HG03280 (cell line): ENCODE measurements at regions not wholly inside any gene's neighbourhood (a gene's known extent, or its start where the extent isn't known, plus 50 kb on each side); places are given as distances from the start of the nearest gene placed in this dataset.
"Not testable (repeated sequence)": the region's sequence is repeated elsewhere in the genome, so short reads cannot be mapped to it uniquely, and the experiment has no call there.

ENCODE experiments used
- ATAC-seq: cut with Tn5 transposase; IDR thresholded peaks from one replicate; pipeline ENCODE4 v1.9.1; 2021; ENCODE audit warnings: mild to moderate bottlenecking, moderate library complexity; ENCODE audit not compliant: unreplicated experiment

DNA sequence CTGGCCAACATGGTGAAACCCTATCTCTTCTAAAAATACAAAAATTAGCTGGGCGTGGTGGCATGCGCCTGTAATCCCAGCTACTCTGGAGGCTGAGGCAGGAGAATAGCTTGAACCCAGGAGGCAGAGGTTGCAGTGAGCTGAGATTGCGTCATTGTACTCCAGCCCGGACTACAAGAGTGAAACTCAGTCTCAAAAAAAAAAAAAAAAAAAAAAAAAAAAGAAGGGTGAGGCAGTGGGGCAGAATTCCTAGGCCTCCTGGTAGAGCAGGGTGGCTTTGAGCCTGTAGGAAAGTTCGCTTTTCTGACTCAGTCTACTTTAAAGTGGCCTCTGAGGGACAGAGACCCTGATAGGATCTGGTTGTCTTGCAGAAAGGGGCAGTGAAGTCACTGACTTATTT, 60.8 kb upstream of the GTF3A start:
- not testable (repeated sequence) for ATAC-seq

DNA sequence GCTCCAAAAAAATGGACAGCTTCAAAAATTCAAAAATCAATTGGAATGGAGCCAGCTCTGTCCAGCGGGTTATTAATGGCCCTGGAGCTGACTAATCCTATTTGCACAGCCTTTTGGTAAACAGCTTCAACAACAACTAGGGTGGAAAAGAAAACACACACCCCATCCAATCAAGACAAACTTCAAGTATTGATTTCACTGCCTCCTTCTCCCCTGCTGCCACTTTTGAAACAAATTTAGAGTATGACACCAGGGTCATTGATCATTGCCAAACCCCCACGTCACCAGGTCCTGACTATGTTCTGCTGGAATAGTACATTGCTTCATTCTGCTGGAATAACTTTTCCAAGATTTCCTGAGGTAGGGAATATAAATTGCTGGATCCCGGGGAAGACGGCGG, 56.8 kb upstream of the GTF3A start:
- ATAC-seq = no peak

DNA sequence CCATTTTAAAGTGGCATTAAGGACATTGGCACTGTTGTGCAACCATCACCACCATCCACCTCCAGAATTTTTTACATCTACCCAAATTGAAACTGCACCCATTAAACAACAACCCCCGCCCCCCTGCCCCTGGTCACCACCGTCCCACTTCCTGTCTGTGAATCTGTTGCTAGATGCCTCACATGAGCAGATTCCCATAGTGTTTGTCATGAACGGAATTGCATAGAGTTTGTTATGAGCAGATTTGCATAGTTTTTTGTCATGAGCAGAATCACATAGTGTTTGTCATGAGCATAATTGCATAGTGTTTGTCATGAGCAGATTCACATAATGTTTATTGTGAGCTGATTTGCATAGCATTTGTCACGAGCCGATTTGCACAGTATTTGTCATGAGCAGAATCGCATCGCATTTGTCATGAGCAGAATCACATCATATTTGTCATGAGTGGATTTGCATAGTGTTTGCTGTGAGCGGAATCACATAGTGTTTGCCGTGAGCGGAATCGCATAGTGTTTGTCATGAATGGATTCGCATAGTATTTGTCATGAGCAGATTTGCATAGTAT, 54.0 kb upstream of the GTF3A start:
- no peak for ATAC-seq

DNA sequence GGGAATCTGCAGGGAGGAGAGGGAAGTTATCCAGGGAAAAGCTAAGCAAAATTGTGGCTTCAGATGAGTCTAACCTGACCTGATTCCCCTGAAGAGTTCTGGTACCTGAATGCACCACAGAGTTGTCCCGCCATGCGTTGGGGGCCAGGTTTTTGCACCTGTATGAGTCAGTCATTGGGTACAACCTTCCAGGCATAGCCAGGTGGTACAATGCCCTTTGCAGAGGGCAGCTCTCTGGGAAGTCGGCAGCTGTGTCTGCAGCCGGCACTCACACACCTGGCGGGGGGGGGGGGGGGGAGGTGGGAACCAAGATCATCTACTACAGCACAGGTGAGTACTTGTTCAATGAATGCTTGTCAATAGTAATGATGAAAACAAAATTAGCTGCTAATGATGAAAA, 52.5 kb upstream of the GTF3A start:
- ATAC-seq = no peak

DNA sequence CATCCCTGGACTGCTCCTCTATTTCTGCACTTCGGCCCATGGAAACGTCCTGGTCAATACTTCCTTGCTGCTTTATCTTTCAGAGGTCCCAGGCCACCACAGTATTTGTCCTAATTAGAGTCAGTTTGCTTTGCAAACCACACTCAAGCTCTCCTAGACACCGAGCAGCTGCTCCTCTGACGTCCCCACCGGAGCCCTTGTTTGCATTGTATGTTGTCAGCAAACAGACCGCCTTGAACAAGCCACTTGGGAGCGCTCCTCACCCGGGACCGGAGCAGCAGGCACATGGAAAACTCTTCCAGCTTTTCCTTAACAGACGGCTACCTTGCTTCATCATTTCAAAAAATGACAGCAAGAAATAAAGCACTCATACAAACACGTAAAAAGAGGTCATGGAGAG, 51.5 kb upstream of the GTF3A start:
- no peak for ATAC-seq

DNA sequence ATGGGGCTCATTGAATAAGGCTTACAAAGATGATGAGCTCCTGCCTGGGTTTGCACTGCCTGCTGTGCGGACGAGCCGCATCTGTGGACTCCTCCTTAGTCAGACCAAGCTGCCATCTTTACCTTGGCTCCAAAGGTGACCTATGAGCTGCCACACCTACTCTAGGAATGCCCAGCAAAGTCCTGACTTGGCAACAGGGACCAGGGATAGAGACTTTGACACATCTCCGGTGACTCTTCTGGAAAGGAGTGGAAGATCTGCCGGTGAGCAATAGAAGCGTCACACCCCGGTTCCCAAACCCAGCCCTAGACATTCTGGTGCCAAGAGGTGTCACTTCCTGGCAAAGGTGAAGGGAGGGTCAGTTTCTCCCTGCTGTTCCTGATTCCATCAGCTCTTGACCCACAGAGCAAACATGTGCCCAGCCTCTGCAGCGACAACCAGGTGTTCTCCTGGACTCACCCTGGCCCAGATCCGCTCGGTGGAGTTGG, 50.2 kb upstream of the GTF3A start:
- no peak for ATAC-seq
